HG03039 (cell line): ENCODE measurements at regions not wholly inside any gene's neighbourhood (a gene's known extent, or its start where the extent isn't known, plus 50 kb on each side); places are given as distances from the start of the nearest gene placed in this dataset.
"Not testable (repeated sequence)": the region's sequence is repeated elsewhere in the genome, so short reads cannot be mapped to it uniquely, and the experiment has no call there.

Experiments used
- ATAC-seq: cut with Tn5 transposase; IDR thresholded peaks from one replicate; pipeline ENCODE4 v1.9.1; 2021; ENCODE audit warnings: mild to moderate bottlenecking, moderate library complexity; ENCODE audit not compliant: unreplicated experiment

GRCh38 chr2:205865905-205866441 lies 183.7 kb downstream of the NRP2 start:
- ATAC-seq = no peak

- ATAC-seq = no peak
Observed at GRCh38 chr2:205865056-205865455, 182.8 kb downstream of the NRP2 start.

- no peak for ATAC-seq
Observed at GRCh38 chr2:205864491-205864890, 182.2 kb downstream of the NRP2 start.

- not testable (repeated sequence) for ATAC-seq
Observed at GRCh38 chr2:205862761-205863160, 180.5 kb downstream of the NRP2 start.

GRCh38 chr2:205860885-205861284 lies 178.6 kb downstream of the NRP2 start:
- ATAC-seq = no peak

GRCh38 chr2:205860181-205860580 lies 177.9 kb downstream of the NRP2 start:
- no peak for ATAC-seq

GRCh38 chr2:205858881-205859441 lies 176.7 kb downstream of the NRP2 start:
- peak; percentile 60 for ATAC-seq

- ATAC-seq = no peak
Observed at GRCh38 chr2:205858275-205858674, 176.0 kb downstream of the NRP2 start.

- peak; percentile 78 for ATAC-seq
Observed at GRCh38 chr2:205857520-205858237, 175.4 kb downstream of the NRP2 start.

GRCh38 chr2:205852457-205852856 lies 170.2 kb downstream of the NRP2 start:
- ATAC-seq = no peak

GRCh38 chr2:205850611-205851010 lies 168.3 kb downstream of the NRP2 start:
- no peak for ATAC-seq

- no peak for ATAC-seq
Observed at GRCh38 chr2:205850132-205850531, 167.8 kb downstream of the NRP2 start.

GRCh38 chr2:205849136-205849535 lies 166.8 kb downstream of the NRP2 start:
- ATAC-seq = no peak

- ATAC-seq = no peak
Observed at GRCh38 chr2:205848601-205849000, 166.3 kb downstream of the NRP2 start.
